IMR-90 (cell line): ENCODE measurements at regions not wholly inside any gene's neighbourhood (a gene's known extent, or its start where the extent isn't known, plus 50 kb on each side); places are given as distances from the start of the nearest gene placed in this dataset.

Experiments
- CHD1 ChIP-seq: IDR thresholded peaks from 2 replicates; pipeline ENCODE4 v1.6.1; 2012; ENCODE audit warnings: low read depth, low read length, improper control_type of control experiment
- CTCF ChIP-seq: conservative IDR thresholded peaks from 2 replicates; pipeline ENCODE4 v1.5.1; 2012; ENCODE audit warnings: mild to moderate bottlenecking, low read depth, low read length, improper control_type of control experiment
- ELK1 ChIP-seq: fragments of 150-350 bp; IDR thresholded peaks from 2 replicates; pipeline ENCODE4 v1.6.1; 2016; ENCODE audit warnings: low read depth, mild to moderate bottlenecking, low read length, moderate library complexity, borderline replicate concordance
- FOS ChIP-seq: fragments of 150-350 bp; IDR thresholded peaks from 2 replicates; pipeline ENCODE4 v1.6.1; 2016; ENCODE audit warnings: low read depth, low read length
- MAFK ChIP-seq: IDR thresholded peaks from 2 replicates; pipeline ENCODE4 v1.6.1; 2012; ENCODE audit warnings: low read depth, low read length, improper control_type of control experiment
- MAZ ChIP-seq: IDR thresholded peaks from 2 replicates; pipeline ENCODE4 v1.6.1; 2012; ENCODE audit warnings: low read depth, mild to moderate bottlenecking, low read length, improper control_type of control experiment, moderate library complexity, borderline replicate concordance
- MXI1 ChIP-seq: IDR thresholded peaks from 2 replicates; pipeline ENCODE4 v1.6.1; 2012; ENCODE audit warnings: low read depth, mild to moderate bottlenecking, low read length, moderate library complexity, borderline replicate concordance
- POLR2A ChIP-seq: IDR thresholded peaks from 2 replicates; pipeline ENCODE4 v1.6.1; 2012; ENCODE audit warnings: mild to moderate bottlenecking, low read depth, low read length
- RAD21 ChIP-seq: IDR thresholded peaks from 2 replicates; pipeline ENCODE4 v1.6.1; 2012; ENCODE audit warnings: low read length, improper control_type of control experiment
- RCOR1 ChIP-seq: IDR thresholded peaks from 2 replicates; pipeline ENCODE4 v1.6.1; 2012; ENCODE audit warnings: mild to moderate bottlenecking, low read length, improper control_type of control experiment; ENCODE audit not compliant: insufficient replicate concordance
- RFX5 ChIP-seq: IDR thresholded peaks from 2 replicates; pipeline ENCODE4 v1.8.0; 2012; ENCODE audit warnings: low read depth, mild to moderate bottlenecking, low read length, moderate library complexity
- SMC3 ChIP-seq: fragments of 150-350 bp; IDR thresholded peaks from 2 replicates; pipeline ENCODE4 v1.6.1; 2016; ENCODE audit warnings: low read depth, mild to moderate bottlenecking, antibody characterized with exemption, low read length, moderate library complexity
- USF2 ChIP-seq: fragments of 150-350 bp; IDR thresholded peaks from 2 replicates; pipeline ENCODE4 v1.6.1; 2017; ENCODE audit warnings: mild to moderate bottlenecking, antibody characterized with exemption, low read length, low read depth

- TF ChIP-seq CTCF (no peak), POLR2A (no peak), CHD1 (no peak), MAFK (no peak), RFX5 (no peak), FOS (no peak), RCOR1 (no peak), MXI1 (no peak), RAD21 (no peak), SMC3 (no peak), USF2 (no peak), MAZ (no peak), ELK1 (no peak)
These were observed 132.3 kb upstream of the PWP1 start for GRCh38 chr12:107553211-107553765.
